ENCODE measurements at regions not wholly inside any gene's neighbourhood (a gene's known extent, or its start where the extent isn't known, plus 50 kb on each side); places are given as distances from the start of the nearest gene placed in this dataset.

- TF ChIP-seq, protein P1, sequence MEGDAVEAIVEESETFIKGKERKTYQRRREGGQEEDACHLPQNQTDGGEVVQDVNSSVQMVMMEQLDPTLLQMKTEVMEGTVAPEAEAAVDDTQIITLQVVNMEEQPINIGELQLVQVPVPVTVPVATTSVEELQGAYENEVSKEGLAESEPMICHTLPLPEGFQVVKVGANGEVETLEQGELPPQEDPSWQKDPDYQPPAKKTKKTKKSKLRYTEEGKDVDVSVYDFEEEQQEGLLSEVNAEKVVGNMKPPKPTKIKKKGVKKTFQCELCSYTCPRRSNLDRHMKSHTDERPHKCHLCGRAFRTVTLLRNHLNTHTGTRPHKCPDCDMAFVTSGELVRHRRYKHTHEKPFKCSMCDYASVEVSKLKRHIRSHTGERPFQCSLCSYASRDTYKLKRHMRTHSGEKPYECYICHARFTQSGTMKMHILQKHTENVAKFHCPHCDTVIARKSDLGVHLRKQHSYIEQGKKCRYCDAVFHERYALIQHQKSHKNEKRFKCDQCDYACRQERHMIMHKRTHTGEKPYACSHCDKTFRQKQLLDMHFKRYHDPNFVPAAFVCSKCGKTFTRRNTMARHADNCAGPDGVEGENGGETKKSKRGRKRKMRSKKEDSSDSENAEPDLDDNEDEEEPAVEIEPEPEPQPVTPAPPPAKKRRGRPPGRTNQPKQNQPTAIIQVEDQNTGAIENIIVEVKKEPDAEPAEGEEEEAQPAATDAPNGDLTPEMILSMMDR (IDR thresholded peaks at IDR 0.05), result no peak
- TF ChIP-seq POLR2A (IDR thresholded peaks at IDR 0.05), result no peak
- TF ChIP-seq EP300 (IDR thresholded peaks at IDR 0.05), result no peak
Observed at GRCh38 chr3:188053710-188054380, 100.1 kb upstream of the LPP start.
